ENCODE measurements at regions not wholly inside any gene's neighbourhood (a gene's known extent, or its start where the extent isn't known, plus 50 kb on each side); places are given as distances from the start of the nearest gene placed in this dataset.

DNA sequence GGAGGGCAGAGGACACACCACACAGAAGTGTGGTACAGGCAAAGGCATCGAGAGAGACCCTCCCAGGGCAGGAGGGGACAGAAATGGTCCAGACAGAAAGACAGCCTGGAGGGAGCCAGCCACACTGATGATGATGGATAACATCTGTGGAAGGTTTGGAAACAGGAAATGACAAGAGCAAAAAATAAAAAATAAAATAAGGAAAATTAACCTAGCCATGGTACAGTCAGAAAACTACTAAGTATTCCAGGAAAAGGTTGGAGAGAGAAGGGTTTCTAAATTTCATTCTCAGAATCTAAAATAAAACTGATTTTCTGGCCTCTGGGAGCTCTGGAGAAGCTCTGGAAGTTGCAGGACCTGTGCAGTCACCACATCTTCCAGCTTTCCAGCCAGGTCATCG lies 115.2 kb upstream of the VSTM2B start:
- Histone ChIP-seq H4K20me1 (ENCODE audit: low read depth) (no peaks in the 10 kb centered on the region), H3K4me1 (peaks cover 23% of the 10 kb centered on the region), H3K27ac (no peak overlapping the region), H3F3A (ENCODE audit: low read depth) (peaks cover 5% of the 10 kb centered on the region), H3K9ac (no peak overlapping the region), H3K36me3 (no peaks in the 10 kb centered on the region), H3K27me3 (no peaks in the 10 kb centered on the region), H3K4me2 (no peak overlapping the region), H3K79me2 (ENCODE audit: low read depth) (no peaks in the 10 kb centered on the region), H2AFZ (replicated peaks) (no peak overlapping the region), H3K4me3 (no peak overlapping the region), H3K9me3 (ENCODE audit: low read depth) (no peaks in the 10 kb centered on the region)
- Mint-ChIP-seq H3K27ac (no peak overlapping the region), H3K4me1 (peaks cover 11% of the 10 kb centered on the region), H3K9me3 (no peaks in the 10 kb centered on the region), H3K27me3 (ENCODE audit: insufficient read depth, low read depth) (peaks cover 6% of the 10 kb centered on the region), H3K36me3 (no peaks in the 10 kb centered on the region), H3K4me3 (no peak overlapping the region)
- TF ChIP-seq EZH2phosphoT487 (IDR thresholded peaks at IDR 0.05) (no peak), EZH2 (IDR thresholded peaks at IDR 0.05) (no peak), CTCF (IDR thresholded peaks at IDR 0.05) (no peak)
- no peak for DNase-seq (ENCODE audit: low spot score)

GRCh38 chr19:29411113-29411581 lies 114.6 kb upstream of the VSTM2B start:
- Mint-ChIP-seq H3K27me3 (ENCODE audit: insufficient read depth, low read depth) (peaks cover 12% of the 10 kb centered on the region), H3K27ac (peak overlapping the region; percentile 63), H3K9me3 (no peaks in the 10 kb centered on the region), H3K4me1 (peaks cover 7% of the 10 kb centered on the region), H3K4me3 (no peak overlapping the region), H3K36me3 (no peaks in the 10 kb centered on the region)
- no peak overlapping the region for H3K4me3 ChIP-seq
- H3K4me1 ChIP-seq, result peaks cover 18% of the 10 kb centered on the region
- no peaks in the 10 kb centered on the region for H3F3A ChIP-seq (ENCODE audit: low read depth)
- H3K9me3 ChIP-seq (ENCODE audit: low read depth), result no peaks in the 10 kb centered on the region
- no peak for DNase-seq (ENCODE audit: low spot score)
- no peak overlapping the region for H2AFZ ChIP-seq (replicated peaks)
- no peak overlapping the region for H3K4me2 ChIP-seq
- H4K20me1 ChIP-seq (ENCODE audit: low read depth), result no peaks in the 10 kb centered on the region
- H3K9ac ChIP-seq, result no peak overlapping the region
- no peaks in the 10 kb centered on the region for H3K36me3 ChIP-seq
- no peaks in the 10 kb centered on the region for H3K27me3 ChIP-seq
- H3K79me2 ChIP-seq (ENCODE audit: low read depth), result no peaks in the 10 kb centered on the region
- no peak overlapping the region for H3K27ac ChIP-seq
- no peak for TF ChIP-seq CTCF (IDR thresholded peaks at IDR 0.05)
- TF ChIP-seq EZH2phosphoT487 (IDR thresholded peaks at IDR 0.05), result no peak
- no peak for TF ChIP-seq EZH2 (IDR thresholded peaks at IDR 0.05)

- no peak for TF ChIP-seq EZH2 (IDR thresholded peaks at IDR 0.05)
- no peak for TF ChIP-seq CTCF (IDR thresholded peaks at IDR 0.05)
- TF ChIP-seq EZH2phosphoT487 (IDR thresholded peaks at IDR 0.05), result no peak
- Mint-ChIP-seq H3K4me1 (peaks cover 4% of the 10 kb centered on the region), H3K36me3 (no peaks in the 10 kb centered on the region), H3K27ac (no peak overlapping the region), H3K27me3 (ENCODE audit: insufficient read depth, low read depth) (peaks cover 9% of the 10 kb centered on the region), H3K9me3 (no peaks in the 10 kb centered on the region), H3K4me3 (no peak overlapping the region)
- Histone ChIP-seq H3K27ac (no peak overlapping the region), H3K4me1 (peaks cover 18% of the 10 kb centered on the region), H3F3A (ENCODE audit: low read depth) (no peaks in the 10 kb centered on the region), H4K20me1 (ENCODE audit: low read depth) (no peaks in the 10 kb centered on the region), H3K4me3 (no peak overlapping the region), H3K36me3 (no peaks in the 10 kb centered on the region), H3K79me2 (ENCODE audit: low read depth) (no peaks in the 10 kb centered on the region), H3K9ac (no peak overlapping the region), H2AFZ (replicated peaks) (no peak overlapping the region), H3K27me3 (no peaks in the 10 kb centered on the region), H3K9me3 (ENCODE audit: low read depth) (no peaks in the 10 kb centered on the region), H3K4me2 (no peak overlapping the region)
- no peak for DNase-seq (ENCODE audit: low spot score)
These were observed 112.4 kb upstream of the VSTM2B start for GRCh38 chr19:29413435-29413834.
